Immature natural killer cell (primary cell): ENCODE measurements at regions not wholly inside any gene's neighbourhood (a gene's known extent, or its start where the extent isn't known, plus 50 kb on each side); places are given as distances from the start of the nearest gene placed in this dataset.

Source experiments
- DNase-seq, 3 donors: peaks; one replicate each; pipeline ENCODE4 v3.0.0; 2022; ENCODE audit warnings: mixed read lengths in 1 of 3
- H3K27ac Mint-ChIP-seq, 6 donors: one replicate each; pipeline ENCODE4 v1.8.0; 2020; ENCODE audit warnings: mixed read lengths in 6 of 6, mild to moderate bottlenecking in 5 of 6, inconsistent platforms in 4 of 6, moderate library complexity in 3 of 6
- H3K27me3 Mint-ChIP-seq, 3 donors: one replicate each; pipeline ENCODE4 v1.8.0; 2020 to 2021; ENCODE audit warnings: low read depth in 3 of 3, mild to moderate bottlenecking in 3 of 3, mixed read lengths in 3 of 3, moderate library complexity in 3 of 3, inconsistent platforms in 1 of 3
- H3K36me3 Mint-ChIP-seq, 3 donors: one replicate each; pipeline ENCODE4 v1.8.0; 2020; ENCODE audit warnings: mixed read lengths in 3 of 3, inconsistent platforms in 2 of 3, mild to moderate bottlenecking in 2 of 3
- H3K4me1 Mint-ChIP-seq, 2 donors: one replicate each; pipeline ENCODE4 v1.8.0; 2020; ENCODE audit warnings: inconsistent platforms in 2 of 2, mild to moderate bottlenecking in 2 of 2, mixed read lengths in 2 of 2, moderate library complexity in 1 of 2
- H3K4me3 Mint-ChIP-seq, 5 donors: one replicate each; pipeline ENCODE4 v1.8.0; 2020; ENCODE audit warnings: mild to moderate bottlenecking in 5 of 5, mixed read lengths in 5 of 5, inconsistent platforms in 3 of 5, moderate library complexity in 3 of 5
- H3K9me3 Mint-ChIP-seq, 6 donors: one replicate each; pipeline ENCODE4 v1.8.0; 2020; ENCODE audit warnings: mild to moderate bottlenecking in 6 of 6, mixed read lengths in 6 of 6, inconsistent platforms in 4 of 6, moderate library complexity in 3 of 6

- peaks cover 0 to 5% (median 0%) of the 10 kb centered on the region in 6 donors for H3K9me3 Mint-ChIP-seq
- H3K4me3 Mint-ChIP-seq = no peak overlapping the region
- H3K4me1 Mint-ChIP-seq = peaks cover 8 to 11% of the 10 kb centered on the region in 2 donors
- peaks cover 7 to 26% (median 8%) of the 10 kb centered on the region in 3 donors for H3K27me3 Mint-ChIP-seq
- no peaks in the 10 kb centered on the region for H3K36me3 Mint-ChIP-seq
- H3K27ac Mint-ChIP-seq = no peak overlapping the region
- no peak for DNase-seq
Observed at GRCh38 chr12:11500861-11501230, 105.5 kb upstream of the PRB2 start.

GRCh38 chr12:11508699-11509098 is 113.3 kb upstream of the PRB2 start:
- H3K36me3 Mint-ChIP-seq = peaks cover 0 to 4% (median 2%) of the 10 kb centered on the region in 3 donors
- H3K27ac Mint-ChIP-seq = no peak overlapping the region
- no peaks in the 10 kb centered on the region for H3K4me1 Mint-ChIP-seq
- H3K4me3 Mint-ChIP-seq = no peak overlapping the region
- peaks cover 0 to 2% (median 0%) of the 10 kb centered on the region in 6 donors for H3K9me3 Mint-ChIP-seq
- DNase-seq = no peak
- peaks cover 0 to 3% (median 2%) of the 10 kb centered on the region in 3 donors for H3K27me3 Mint-ChIP-seq

GRCh38 chr12:11509326-11509725 is 114.0 kb upstream of the PRB2 start:
- Mint-ChIP-seq H3K9me3 (peaks cover 0 to 2% (median 0%) of the 10 kb centered on the region in 6 donors), H3K36me3 (peaks cover 0 to 4% (median 2%) of the 10 kb centered on the region in 3 donors), H3K27me3 (peaks cover 0 to 3% (median 2%) of the 10 kb centered on the region in 3 donors), H3K27ac (no peak overlapping the region), H3K4me1 (no peaks in the 10 kb centered on the region), H3K4me3 (no peak overlapping the region)
- DNase-seq = no peak

GRCh38 chr12:11510671-11511070 is 115.3 kb upstream of the PRB2 start:
- no peak overlapping the region for H3K27ac Mint-ChIP-seq
- no peaks in the 10 kb centered on the region for H3K9me3 Mint-ChIP-seq
- no peak overlapping the region for H3K4me3 Mint-ChIP-seq
- peaks cover 0 to 3% (median 0%) of the 10 kb centered on the region in 3 donors for H3K27me3 Mint-ChIP-seq
- H3K4me1 Mint-ChIP-seq = no peaks in the 10 kb centered on the region
- DNase-seq = no peak
- H3K36me3 Mint-ChIP-seq = peaks cover 0 to 4% (median 2%) of the 10 kb centered on the region in 3 donors

- H3K4me3 Mint-ChIP-seq = no peak overlapping the region
- H3K27ac Mint-ChIP-seq = no peak overlapping the region
- peaks cover 0 to 2% (median 0%) of the 10 kb centered on the region in 3 donors for H3K36me3 Mint-ChIP-seq
- H3K4me1 Mint-ChIP-seq = no peaks in the 10 kb centered on the region
- H3K27me3 Mint-ChIP-seq = peaks cover 0 to 7% (median 2%) of the 10 kb centered on the region in 3 donors
- DNase-seq = no peak
- H3K9me3 Mint-ChIP-seq = no peaks in the 10 kb centered on the region
Observed at GRCh38 chr12:11513288-11513687, 117.9 kb upstream of the PRB2 start.

GRCh38 chr12:11517080-11517479 is 121.7 kb upstream of the PRB2 start:
- peaks cover 0 to 2% (median 0%) of the 10 kb centered on the region in 3 donors for H3K36me3 Mint-ChIP-seq
- peaks cover 1 to 7% (median 5%) of the 10 kb centered on the region in 3 donors for H3K27me3 Mint-ChIP-seq
- no peak overlapping the region for H3K4me3 Mint-ChIP-seq
- H3K4me1 Mint-ChIP-seq = no peaks in the 10 kb centered on the region
- H3K27ac Mint-ChIP-seq = no peak overlapping the region
- no peaks in the 10 kb centered on the region for H3K9me3 Mint-ChIP-seq
- no peak for DNase-seq

- H3K36me3 Mint-ChIP-seq = no peaks in the 10 kb centered on the region
- no peak overlapping the region for H3K4me3 Mint-ChIP-seq
- H3K27ac Mint-ChIP-seq = no peak overlapping the region
- peaks cover 1 to 20% (median 8%) of the 10 kb centered on the region in 3 donors for H3K27me3 Mint-ChIP-seq
- no peaks in the 10 kb centered on the region for H3K4me1 Mint-ChIP-seq
- no peaks in the 10 kb centered on the region for H3K9me3 Mint-ChIP-seq
- DNase-seq = no peak
Observed at GRCh38 chr12:11524446-11524845, 125.0 kb upstream of the ETV6 start.

GRCh38 chr12:11534064-11534463 is 115.4 kb upstream of the ETV6 start:
- Mint-ChIP-seq H3K9me3 (no peaks in the 10 kb centered on the region), H3K36me3 (peaks cover 3 to 5% (median 4%) of the 10 kb centered on the region in 3 donors), H3K4me3 (no peak overlapping the region), H3K27me3 (peaks cover 3 to 10% (median 9%) of the 10 kb centered on the region in 3 donors), H3K4me1 (no peaks in the 10 kb centered on the region), H3K27ac (no peak overlapping the region)
- DNase-seq = no peak

GRCh38 chr12:11535127-11535526 is 114.3 kb upstream of the ETV6 start:
- no peaks in the 10 kb centered on the region for H3K4me1 Mint-ChIP-seq
- peaks cover 3 to 10% (median 8%) of the 10 kb centered on the region in 3 donors for H3K27me3 Mint-ChIP-seq
- peaks cover 3 to 7% (median 4%) of the 10 kb centered on the region in 3 donors for H3K36me3 Mint-ChIP-seq
- no peaks in the 10 kb centered on the region for H3K9me3 Mint-ChIP-seq
- DNase-seq = no peak
- no peak overlapping the region for H3K27ac Mint-ChIP-seq
- H3K4me3 Mint-ChIP-seq = no peak overlapping the region

- Mint-ChIP-seq H3K4me1 (peaks cover 0 to 3% of the 10 kb centered on the region in 2 donors), H3K27me3 (peaks cover 2 to 4% (median 4%) of the 10 kb centered on the region in 3 donors), H3K9me3 (no peaks in the 10 kb centered on the region), H3K4me3 (no peak overlapping the region), H3K36me3 (peaks cover 0 to 7% (median 3%) of the 10 kb centered on the region in 3 donors), H3K27ac (no peak overlapping the region)
- DNase-seq = no peak
Observed at GRCh38 chr12:11539156-11539555, 110.3 kb upstream of the ETV6 start.

GRCh38 chr12:11540156-11540555 is 109.3 kb upstream of the ETV6 start:
- Mint-ChIP-seq H3K4me3 (no peak overlapping the region), H3K9me3 (no peaks in the 10 kb centered on the region), H3K27ac (no peak overlapping the region), H3K27me3 (peaks cover 2 to 4% (median 4%) of the 10 kb centered on the region in 3 donors), H3K36me3 (peaks cover 0 to 5% (median 3%) of the 10 kb centered on the region in 3 donors), H3K4me1 (peaks cover 9 to 11% of the 10 kb centered on the region in 2 donors)
- no peak for DNase-seq

GRCh38 chr12:11540615-11541310 is 108.7 kb upstream of the ETV6 start:
- no peak for DNase-seq
- peak overlapping the region in 2 of 6 donors; percentile 1 to 2 for H3K27ac Mint-ChIP-seq
- H3K4me3 Mint-ChIP-seq = no peak overlapping the region

GRCh38 chr12:11542599-11542998 is 106.9 kb upstream of the ETV6 start:
- H3K9me3 Mint-ChIP-seq = no peaks in the 10 kb centered on the region
- H3K4me1 Mint-ChIP-seq = peaks cover 26 to 27% of the 10 kb centered on the region in 2 donors
- peak overlapping the region in 1 of 6 donors; percentile 33 for H3K27ac Mint-ChIP-seq
- H3K27me3 Mint-ChIP-seq = peaks cover 0 to 2% (median 2%) of the 10 kb centered on the region in 3 donors
- H3K36me3 Mint-ChIP-seq = peaks cover 0 to 4% (median 3%) of the 10 kb centered on the region in 3 donors
- H3K4me3 Mint-ChIP-seq = no peak overlapping the region
- DNase-seq = no peak

More at GRCh38 chr12:11540615-11541310, 108.7 kb upstream of the ETV6 start:
- H3K9me3 Mint-ChIP-seq = no peaks in the 10 kb centered on the region
- peaks cover 2 to 4% (median 4%) of the 10 kb centered on the region in 3 donors for H3K27me3 Mint-ChIP-seq
- peaks cover 0 to 4% (median 3%) of the 10 kb centered on the region in 3 donors for H3K36me3 Mint-ChIP-seq
- peaks cover 15 to 17% of the 10 kb centered on the region in 2 donors for H3K4me1 Mint-ChIP-seq

GRCh38 chr12:11543457-11544158 is 105.9 kb upstream of the ETV6 start:
- Mint-ChIP-seq H3K9me3 (no peaks in the 10 kb centered on the region), H3K27me3 (peaks cover 0 to 2% (median 0%) of the 10 kb centered on the region in 3 donors), H3K4me3 (no peak overlapping the region), H3K27ac (peak overlapping the region in 1 of 6 donors; percentile 62), H3K4me1 (peaks cover 26 to 30% of the 10 kb centered on the region in 2 donors), H3K36me3 (peaks cover 0 to 4% (median 3%) of the 10 kb centered on the region in 3 donors)
- no peak for DNase-seq
